Endodermal cell (in vitro differentiated cells): ENCODE measurements at regions not wholly inside any gene's neighbourhood (a gene's known extent, or its start where the extent isn't known, plus 50 kb on each side); places are given as distances from the start of the nearest gene placed in this dataset. TPM values are rescaled to one million over a fixed set of nuclear protein-coding genes. Genes with fewer than 3 reads are reported as not detected.
"Not testable (repeated sequence)": the region's sequence is repeated elsewhere in the genome, so short reads cannot be mapped to it uniquely, and the experiment has no call there.

ENCODE experiments used
- DNase-seq: peaks from one replicate; pipeline ENCODE4 v3.0.0-alpha.2; 2017
- H3K27ac ChIP-seq: 2 replicates; pipeline ENCODE4 v1.5.1; 2013; ENCODE audit warnings: mild to moderate bottlenecking, low read depth, low read length, moderate library complexity
- H3K27me3 ChIP-seq: 2 replicates; pipeline ENCODE4 v1.6.1; 2013; ENCODE audit warnings: mild to moderate bottlenecking, low read length, moderate library complexity; ENCODE audit not compliant: insufficient read depth, control insufficient read depth, poor library complexity, severe bottlenecking
- H3K36me3 ChIP-seq: 2 replicates; pipeline ENCODE4 v1.7.0; 2013; ENCODE audit warnings: mild to moderate bottlenecking, low read length, moderate library complexity; ENCODE audit not compliant: control insufficient read depth, insufficient read depth
- H3K4me1 ChIP-seq: one replicate; pipeline ENCODE4 v1.7.0; 2013; ENCODE audit warnings: low read length; ENCODE audit not compliant: control insufficient read depth, insufficient read depth
- H3K4me3 ChIP-seq: 2 replicates; pipeline ENCODE4 v1.5.1; 2013; ENCODE audit warnings: mild to moderate bottlenecking, low read length, moderate library complexity
- H3K9ac ChIP-seq: 2 replicates; pipeline ENCODE4 v1.6.1; 2013; ENCODE audit warnings: mild to moderate bottlenecking, low read length, moderate library complexity; ENCODE audit not compliant: poor library complexity, severe bottlenecking; ENCODE audit errors: extremely low read depth
- H3K9me3 ChIP-seq: 2 replicates; pipeline ENCODE4 v1.6.1; 2013; ENCODE audit warnings: mild to moderate bottlenecking, low read length, moderate library complexity; ENCODE audit not compliant: control insufficient read depth
- H3K27ac Mint-ChIP-seq: 2 replicates; pipeline ENCODE4 v1.8.0; 2020; ENCODE audit warnings: mixed read lengths
- H3K27me3 Mint-ChIP-seq: 2 replicates; pipeline ENCODE4 v1.8.0; 2021; ENCODE audit warnings: mild to moderate bottlenecking, mixed read lengths; ENCODE audit not compliant: insufficient read depth
- H3K36me3 Mint-ChIP-seq: 2 replicates; pipeline ENCODE4 v1.8.0; 2020; ENCODE audit warnings: low read depth, mixed read lengths
- H3K4me1 Mint-ChIP-seq: 2 replicates; pipeline ENCODE4 v1.8.0; 2020; ENCODE audit warnings: mixed read lengths
- H3K4me3 Mint-ChIP-seq: 2 replicates; pipeline ENCODE4 v1.8.0; 2020; ENCODE audit warnings: mild to moderate bottlenecking, moderate library complexity, mixed read lengths
- H3K9me3 Mint-ChIP-seq: 2 replicates; pipeline ENCODE4 v1.8.0; 2020; ENCODE audit warnings: mild to moderate bottlenecking, mixed read lengths
- CTCF ChIP-seq: fragments of 200-600 bp; sonication (generic); conservative IDR thresholded peaks from 2 replicates; pipeline ENCODE4 v1.5.0; 2021; ENCODE audit warnings: antibody characterized with exemption, mild to moderate bottlenecking
- WGBS, 2 experiments: methylation state at CpG; one replicate each; pipeline versions ENCODE4 v1.1.5 to v1.1.7; 2013; ENCODE audit warnings: missing lambda C conversion rate in 2 of 2, mixed read lengths in 1 of 2; ENCODE audit not compliant: insufficient coverage in 1 of 2, insufficient read length in 1 of 2; 5-methylcytosine and 5-hydroxymethylcytosine counted together
- microRNA-seq: library from miRNA; unstranded; fragments of <30 nt; microRNA quantifications from one replicate; pipeline ENCODE4 v1.2.0, GENCODE V29; 2020; ENCODE audit warnings: borderline microRNAs expressed

DNA sequence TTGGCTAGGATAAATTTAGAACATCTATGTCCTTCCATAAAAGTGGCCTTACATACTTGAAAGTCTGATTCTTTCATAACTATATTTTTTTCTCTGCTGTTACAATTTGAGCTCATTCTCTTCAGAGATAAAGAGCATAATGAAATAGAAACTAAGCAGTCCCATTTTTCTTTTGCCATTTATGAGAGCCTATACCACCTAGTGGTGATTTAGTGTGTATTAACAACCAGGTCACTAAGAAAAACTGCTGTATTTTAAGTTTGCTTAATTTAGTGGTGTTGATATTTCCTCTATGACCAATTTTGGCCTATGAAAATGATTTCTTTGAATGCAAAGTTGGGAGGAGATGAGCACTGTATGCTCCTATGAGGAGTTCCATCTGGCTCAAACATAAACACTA is 88.7 kb upstream of the ZWINT start:
- TF ChIP-seq CTCF: peak; percentile 55
- no peaks in the 10 kb centered on the region for H3K36me3 Mint-ChIP-seq
- Histone ChIP-seq H3K4me3 (no peak overlapping the region), H3K4me1 (no peaks in the 10 kb centered on the region), H3K27ac (no peak overlapping the region), H3K27me3 (no peaks in the 10 kb centered on the region), H3K9me3 (peaks cover 20% of the 10 kb centered on the region), H3K36me3 (no peaks in the 10 kb centered on the region), H3K9ac (no peak overlapping the region)
- no peak overlapping the region for H3K27ac Mint-ChIP-seq
- DNase-seq: no peak
- H3K4me3 Mint-ChIP-seq: no peak overlapping the region
- peaks cover 40% of the 10 kb centered on the region for H3K9me3 Mint-ChIP-seq
- no peaks in the 10 kb centered on the region for H3K4me1 Mint-ChIP-seq
- no peaks in the 10 kb centered on the region for H3K27me3 Mint-ChIP-seq

GRCh38 chr10:56447613-56448012 is 86.6 kb upstream of the ZWINT start:
- not testable (repeated sequence) for H3K4me3 ChIP-seq, H3K27ac Mint-ChIP-seq, H3K27me3 Mint-ChIP-seq, H3K27ac ChIP-seq, H3K4me1 ChIP-seq, H3K4me3 Mint-ChIP-seq, H3K27me3 ChIP-seq, H3K9ac ChIP-seq, DNase-seq, H3K4me1 Mint-ChIP-seq, H3K36me3 Mint-ChIP-seq, H3K36me3 ChIP-seq
- WGBS, 2 experiments: 91 to 100% methylated on average over 7 to 10 of the region's 10 CpGs
- peaks cover 20% of the 10 kb centered on the region for H3K9me3 ChIP-seq
- H3K9me3 Mint-ChIP-seq: peaks cover 44% of the 10 kb centered on the region

- H3K4me3 Mint-ChIP-seq, H3K27me3 Mint-ChIP-seq, H3K4me1 ChIP-seq, H3K36me3 ChIP-seq, H3K9me3 ChIP-seq, H3K4me1 Mint-ChIP-seq, DNase-seq, H3K36me3 Mint-ChIP-seq, H3K27ac Mint-ChIP-seq, H3K4me3 ChIP-seq, H3K27me3 ChIP-seq, H3K9ac ChIP-seq, H3K27ac ChIP-seq: not testable (repeated sequence)
- WGBS, 2 experiments: 40% methylated on average over 1 of the region's 1 CpG; no CpG with 5 or more reads in 1 of the 2 experiments
- H3K9me3 Mint-ChIP-seq: peaks cover 17% of the 10 kb centered on the region
Measured at GRCh38 chr10:56441337-56441736, 80.3 kb upstream of the ZWINT start.

Small RNA genes in the stretch of these regions (microRNA-seq; reads per million reads assigned to microRNA genes)
- gene MIR3924: not detected
